Spleen (tissue), 11 donors: ENCODE measurements at regions not wholly inside any gene's neighbourhood (a gene's known extent, or its start where the extent isn't known, plus 50 kb on each side); places are given as distances from the start of the nearest gene placed in this dataset.

ENCODE experiments used
- DNase-seq: peaks from one replicate; pipeline ENCODE4 v3.0.0-alpha.2; 2020
- H3K27ac ChIP-seq, 8 donors: fragments of 200-600 bp; sonication (generic) in 7 of 8; 1 replicate in 4 of 8; 2 replicates in 4 of 8; pipeline versions ENCODE4 v1.5.0 to v1.8.0; 2016 to 2021; ENCODE audit warnings: inconsistent platforms in 4 of 8, mild to moderate bottlenecking in 4 of 8, moderate library complexity in 1 of 8
- H3K27me3 ChIP-seq, 7 donors: fragments of 200-600 bp; sonication (generic) in 6 of 7; replicated peaks in 1 of 7; 1 replicate in 4 of 7; 2 replicates in 3 of 7; pipeline versions ENCODE4 v1.5.0 to v1.8.0; 2016 to 2021; ENCODE audit warnings: inconsistent platforms in 3 of 7, mild to moderate bottlenecking in 1 of 7
- H3K36me3 ChIP-seq, 6 donors: fragments of 200-600 bp; sonication (generic) in 5 of 6; 1 replicate in 4 of 6; 2 replicates in 2 of 6; pipeline versions ENCODE4 v1.5.0 to v1.8.0; 2016 to 2021; ENCODE audit warnings: inconsistent platforms in 2 of 6
- H3K4me1 ChIP-seq, 6 donors: fragments of 200-600 bp; sonication (generic) in 5 of 6; 1 replicate in 3 of 6; 2 replicates in 3 of 6; pipeline versions ENCODE4 v1.5.0 to v1.8.0; 2016 to 2021; ENCODE audit warnings: inconsistent platforms in 3 of 6
- H3K4me3 ChIP-seq, 8 donors: fragments of 200-600 bp; sonication (generic) in 7 of 8; 1 replicate in 4 of 8; 2 replicates in 4 of 8; pipeline versions ENCODE4 v1.5.0 to v1.8.0; 2016 to 2021; ENCODE audit warnings: inconsistent platforms in 4 of 8, mild to moderate bottlenecking in 4 of 8, moderate library complexity in 2 of 8
- H3K9me3 ChIP-seq, 8 donors: fragments of 200-600 bp; sonication (generic) in 7 of 8; 1 replicate in 4 of 8; 2 replicates in 4 of 8; pipeline versions ENCODE4 v1.5.0 to v1.8.0; 2016 to 2021; ENCODE audit warnings: inconsistent platforms in 4 of 8
- POLR2A ChIP-seq, 3 donors: fragments of 450-650 bp; IDR thresholded peaks; one replicate each; pipeline ENCODE4 v1.5.1; 2017; ENCODE audit warnings: antibody characterized with exemption in 3 of 3, mild to moderate bottlenecking in 1 of 3
- POLR2AphosphoS5 ChIP-seq, 3 donors: sonication (generic); formaldehyde crosslinking; IDR thresholded peaks; one replicate each; pipeline ENCODE4 v1.5.1; 2017; ENCODE audit warnings: antibody characterized with exemption in 3 of 3
- WGBS, 5 donors: extraction: QIAGEN DNeasy Blood & Tissue Kit in 3 of 5; methylation state at CpG; one replicate each; pipeline versions ENCODE4 v1.1.5 to v1.1.7; 2013 to 2018; 5-methylcytosine and 5-hydroxymethylcytosine counted together
- intact Hi-C: fragments of 100-400 bp; cut with DNase I; formaldehyde crosslinking; loops from one replicate; pipeline ENCODE4 v1.15.0; 2023; ENCODE audit warnings: low total_unique reads
- TF ChIP-seq, protein P1 (sequence below), 11 experiments: fragments of 200-600 bp in 7 of 11; fragments of 450-650 bp in 4 of 11; sonication (generic) in 4 of 11; IDR thresholded peaks in 8 of 11; conservative IDR thresholded peaks in 3 of 11; 1 replicate in 7 of 11; 2 replicates in 4 of 11; pipeline versions ENCODE4 v1.4.0 to v1.8.0; 2016 to 2021; ENCODE audit warnings: antibody characterized with exemption in 11 of 11, inconsistent platforms in 4 of 11, mild to moderate bottlenecking in 1 of 11
- donor health status: healthy with polysubstance abuse.
- donor health status: DM: no; HTN: no; CAD: no; lungs with moderate emphysema.
- donor health status: DM: no; HTN: no; CAD: no.
- donor health status: Bipolar disorder and iron deficiency.
- donor health status: healthy.
- donor health status: DM: no; HTN: no; CAD: no.
- donor health status: DM: yes; HTN: yes; CAD: no.

DNA sequence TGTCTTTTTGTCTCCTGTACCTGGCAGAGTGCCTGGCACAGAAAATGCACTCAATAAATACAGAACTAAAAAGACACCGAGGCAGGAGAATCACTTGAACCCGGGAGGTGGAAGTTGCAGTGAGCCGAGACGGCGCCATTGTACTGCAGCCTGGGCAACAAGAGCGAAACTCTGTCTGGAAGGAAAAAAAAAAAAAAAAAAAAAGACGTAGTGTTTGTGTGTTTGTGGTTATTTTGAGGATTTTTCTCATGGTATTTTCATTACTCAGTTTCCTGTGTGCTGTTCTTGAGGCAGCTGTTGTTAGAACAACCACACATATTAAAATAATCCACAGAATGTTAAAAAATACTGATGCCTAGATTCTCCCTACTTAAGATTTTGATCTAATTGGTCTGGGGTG, 519.2 kb upstream of the SPHKAP start:
- Histone ChIP-seq H3K27me3 (no peaks in the 10 kb centered on the region), H3K4me3 (no peak overlapping the region), H3K4me1 (no peaks in the 10 kb centered on the region), H3K36me3 (no peaks in the 10 kb centered on the region), H3K27ac (no peak overlapping the region), H3K9me3 (no peaks in the 10 kb centered on the region)
- DNase-seq: no peak
- TF ChIP-seq POLR2A (IDR thresholded peaks at IDR 0.05): no peak
- no peak for TF ChIP-seq POLR2AphosphoS5 (IDR thresholded peaks at IDR 0.05)
- TF ChIP-seq, protein P1, sequence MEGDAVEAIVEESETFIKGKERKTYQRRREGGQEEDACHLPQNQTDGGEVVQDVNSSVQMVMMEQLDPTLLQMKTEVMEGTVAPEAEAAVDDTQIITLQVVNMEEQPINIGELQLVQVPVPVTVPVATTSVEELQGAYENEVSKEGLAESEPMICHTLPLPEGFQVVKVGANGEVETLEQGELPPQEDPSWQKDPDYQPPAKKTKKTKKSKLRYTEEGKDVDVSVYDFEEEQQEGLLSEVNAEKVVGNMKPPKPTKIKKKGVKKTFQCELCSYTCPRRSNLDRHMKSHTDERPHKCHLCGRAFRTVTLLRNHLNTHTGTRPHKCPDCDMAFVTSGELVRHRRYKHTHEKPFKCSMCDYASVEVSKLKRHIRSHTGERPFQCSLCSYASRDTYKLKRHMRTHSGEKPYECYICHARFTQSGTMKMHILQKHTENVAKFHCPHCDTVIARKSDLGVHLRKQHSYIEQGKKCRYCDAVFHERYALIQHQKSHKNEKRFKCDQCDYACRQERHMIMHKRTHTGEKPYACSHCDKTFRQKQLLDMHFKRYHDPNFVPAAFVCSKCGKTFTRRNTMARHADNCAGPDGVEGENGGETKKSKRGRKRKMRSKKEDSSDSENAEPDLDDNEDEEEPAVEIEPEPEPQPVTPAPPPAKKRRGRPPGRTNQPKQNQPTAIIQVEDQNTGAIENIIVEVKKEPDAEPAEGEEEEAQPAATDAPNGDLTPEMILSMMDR (IDR thresholded peaks at IDR 0.05 in 8 of 11, conservative IDR thresholded peaks at IDR 0.05 in 3 of 11): no peak
- intact Hi-C loops: no loop called here
- WGBS, 5 donors: 80 to 89% (median 82%) methylated on average over 7 of the region's 7 CpGs

DNA sequence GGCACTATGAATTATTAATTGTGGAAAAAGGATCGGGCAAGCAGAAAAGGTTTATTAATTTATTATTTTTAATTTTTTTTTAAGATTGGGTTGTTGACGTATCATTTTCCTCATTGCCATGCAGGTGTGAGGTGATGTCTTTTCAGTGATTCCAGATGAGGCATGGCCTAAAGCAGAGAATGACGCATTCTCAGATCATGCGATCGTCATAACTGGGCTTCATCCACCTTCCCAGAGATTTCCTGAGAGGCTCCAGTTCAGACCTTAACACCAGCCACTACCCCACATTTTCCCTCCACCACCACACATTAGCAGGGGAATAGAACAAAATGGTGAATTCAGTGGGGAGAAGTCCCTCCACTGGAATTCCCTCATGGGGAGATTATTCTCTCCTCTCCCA, 518.4 kb upstream of the SPHKAP start:
- intact Hi-C loops: loop anchor here (10.0 kb wide), 1 partner anchor 565 kb away; no protein-coding TSS in a partner anchor
- H3K36me3 ChIP-seq: no peaks in the 10 kb centered on the region
- no peak overlapping the region for H3K4me3 ChIP-seq
- WGBS, 5 donors: 92 to 95% (median 94%) methylated on average over 5 of the region's 5 CpGs
- no peaks in the 10 kb centered on the region for H3K27me3 ChIP-seq
- no peak for DNase-seq
- H3K4me1 ChIP-seq: no peaks in the 10 kb centered on the region
- H3K9me3 ChIP-seq: no peaks in the 10 kb centered on the region
- TF ChIP-seq, protein P1 (IDR thresholded peaks at IDR 0.05 in 8 of 11, conservative IDR thresholded peaks at IDR 0.05 in 3 of 11): no peak
- TF ChIP-seq POLR2AphosphoS5 (IDR thresholded peaks at IDR 0.05) (no peak), POLR2A (IDR thresholded peaks at IDR 0.05) (no peak)
- no peak overlapping the region for H3K27ac ChIP-seq

DNA sequence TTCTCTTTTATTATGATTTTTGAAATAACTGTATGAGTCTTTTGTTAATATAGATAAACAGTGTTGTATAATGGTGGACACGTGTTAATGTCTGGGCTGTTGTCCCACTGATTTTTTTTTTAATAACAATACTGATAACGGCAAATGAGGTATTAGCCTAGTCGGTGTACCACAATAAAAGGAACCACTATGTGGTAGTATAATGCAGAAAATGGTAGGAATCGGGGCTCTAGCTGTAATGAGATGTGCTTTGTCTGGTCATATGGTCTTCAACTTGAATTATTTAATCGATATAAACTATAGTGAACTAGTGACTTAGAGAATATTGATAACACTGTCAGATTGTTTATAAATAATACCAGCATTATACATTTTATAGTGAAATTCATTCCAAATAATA, 517.9 kb upstream of the SPHKAP start:
- TF ChIP-seq POLR2A (IDR thresholded peaks at IDR 0.05) (no peak), POLR2AphosphoS5 (IDR thresholded peaks at IDR 0.05) (no peak)
- TF ChIP-seq, protein P1 (IDR thresholded peaks at IDR 0.05 in 8 of 11, conservative IDR thresholded peaks at IDR 0.05 in 3 of 11): no peak
- Histone ChIP-seq H3K27me3 (no peaks in the 10 kb centered on the region), H3K9me3 (no peaks in the 10 kb centered on the region), H3K4me1 (no peaks in the 10 kb centered on the region), H3K27ac (no peak overlapping the region), H3K4me3 (no peak overlapping the region), H3K36me3 (no peaks in the 10 kb centered on the region)
- intact Hi-C loops: loop anchor here (10.0 kb wide), 1 partner anchor 565 kb away; no protein-coding TSS in a partner anchor
- DNase-seq: no peak
- WGBS, 5 donors: 65 to 79% (median 77%) methylated on average over 5 of the region's 5 CpGs

DNA sequence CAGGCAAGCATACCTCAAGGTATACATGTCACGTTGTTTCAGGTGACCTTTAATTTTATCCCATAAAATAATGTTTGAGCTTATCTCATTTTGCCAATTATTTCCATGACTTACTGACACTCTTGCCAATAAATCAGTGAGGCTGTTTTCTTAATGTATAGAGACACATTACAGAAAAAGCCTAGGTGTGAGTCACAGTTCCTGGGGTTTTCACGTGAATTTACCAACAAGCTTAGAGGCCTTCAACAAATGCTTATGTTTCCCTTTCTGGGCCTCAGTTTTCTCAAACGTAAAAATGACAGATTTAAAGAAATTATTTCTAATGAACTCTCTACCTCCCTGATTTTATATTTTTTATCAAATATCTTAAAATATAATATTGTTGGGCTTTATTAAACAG, 517.5 kb upstream of the SPHKAP start:
- TF ChIP-seq, protein P1 (IDR thresholded peaks at IDR 0.05 in 8 of 11, conservative IDR thresholded peaks at IDR 0.05 in 3 of 11): no peak
- TF ChIP-seq POLR2AphosphoS5 (IDR thresholded peaks at IDR 0.05): no peak
- TF ChIP-seq POLR2A (IDR thresholded peaks at IDR 0.05): no peak
- DNase-seq: no peak
- no peak overlapping the region for H3K4me3 ChIP-seq
- H3K27me3 ChIP-seq: no peaks in the 10 kb centered on the region
- H3K9me3 ChIP-seq: no peaks in the 10 kb centered on the region
- WGBS, 5 donors: 70 to 77% (median 73%) methylated on average over 3 of the region's 3 CpGs
- H3K27ac ChIP-seq: no peak overlapping the region
- H3K4me1 ChIP-seq: no peaks in the 10 kb centered on the region
- intact Hi-C loops: loop anchor here (10.0 kb wide), 1 partner anchor 566 kb away; no protein-coding TSS in a partner anchor
- H3K36me3 ChIP-seq: no peaks in the 10 kb centered on the region
